ENCODE measurements at regions not wholly inside any gene's neighbourhood (a gene's known extent, or its start where the extent isn't known, plus 50 kb on each side); places are given as distances from the start of the nearest gene placed in this dataset.

DNA sequence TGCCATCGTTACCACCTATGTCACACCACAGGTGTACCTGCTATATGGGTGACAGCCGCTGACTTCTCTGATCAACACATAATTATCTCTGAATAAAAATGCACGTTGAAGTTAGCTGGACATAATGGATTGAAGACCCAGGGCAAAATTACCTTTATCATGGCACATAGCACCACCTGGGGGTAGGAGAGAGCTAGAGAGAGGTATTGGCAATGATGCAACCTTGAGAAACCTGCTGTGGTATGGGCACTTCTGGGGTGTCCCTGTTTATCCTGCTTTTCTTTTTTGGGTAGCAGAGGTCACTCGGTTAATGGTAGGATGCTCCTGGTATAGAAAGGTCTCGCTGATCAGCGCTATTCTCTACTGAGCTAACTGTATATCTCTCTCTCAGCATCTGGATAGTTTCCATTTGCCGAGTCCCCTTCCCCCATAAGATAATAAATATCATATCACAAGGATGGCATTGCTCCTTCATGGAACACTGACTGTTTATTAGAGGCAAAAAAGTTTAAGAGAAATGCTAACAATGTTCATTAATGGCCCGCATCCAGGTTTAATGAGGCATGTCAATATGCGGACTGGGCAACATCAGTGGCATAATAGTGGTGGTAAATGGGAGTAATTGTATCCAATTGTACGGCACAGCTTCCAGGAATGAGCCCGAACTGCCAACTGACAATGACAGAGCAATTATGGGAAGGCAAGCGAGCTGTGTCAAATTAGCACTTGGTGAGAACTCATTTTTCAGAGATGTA, 323.1 kb downstream of the TFEC start:
- TF ChIP-seq, protein P1, sequence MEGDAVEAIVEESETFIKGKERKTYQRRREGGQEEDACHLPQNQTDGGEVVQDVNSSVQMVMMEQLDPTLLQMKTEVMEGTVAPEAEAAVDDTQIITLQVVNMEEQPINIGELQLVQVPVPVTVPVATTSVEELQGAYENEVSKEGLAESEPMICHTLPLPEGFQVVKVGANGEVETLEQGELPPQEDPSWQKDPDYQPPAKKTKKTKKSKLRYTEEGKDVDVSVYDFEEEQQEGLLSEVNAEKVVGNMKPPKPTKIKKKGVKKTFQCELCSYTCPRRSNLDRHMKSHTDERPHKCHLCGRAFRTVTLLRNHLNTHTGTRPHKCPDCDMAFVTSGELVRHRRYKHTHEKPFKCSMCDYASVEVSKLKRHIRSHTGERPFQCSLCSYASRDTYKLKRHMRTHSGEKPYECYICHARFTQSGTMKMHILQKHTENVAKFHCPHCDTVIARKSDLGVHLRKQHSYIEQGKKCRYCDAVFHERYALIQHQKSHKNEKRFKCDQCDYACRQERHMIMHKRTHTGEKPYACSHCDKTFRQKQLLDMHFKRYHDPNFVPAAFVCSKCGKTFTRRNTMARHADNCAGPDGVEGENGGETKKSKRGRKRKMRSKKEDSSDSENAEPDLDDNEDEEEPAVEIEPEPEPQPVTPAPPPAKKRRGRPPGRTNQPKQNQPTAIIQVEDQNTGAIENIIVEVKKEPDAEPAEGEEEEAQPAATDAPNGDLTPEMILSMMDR (IDR thresholded peaks at IDR 0.05; ENCODE audit: borderline replicate concordance, control extremely low read depth, extremely low read depth, insufficient read depth, missing control alignments): peak; percentile 17
- no peak for DNase-seq (ENCODE audit: low spot score)
- in situ Hi-C loops (cut with MboI; ENCODE audit: low sequenced_read_pairs, unreplicated experiment): no loop called here

DNA sequence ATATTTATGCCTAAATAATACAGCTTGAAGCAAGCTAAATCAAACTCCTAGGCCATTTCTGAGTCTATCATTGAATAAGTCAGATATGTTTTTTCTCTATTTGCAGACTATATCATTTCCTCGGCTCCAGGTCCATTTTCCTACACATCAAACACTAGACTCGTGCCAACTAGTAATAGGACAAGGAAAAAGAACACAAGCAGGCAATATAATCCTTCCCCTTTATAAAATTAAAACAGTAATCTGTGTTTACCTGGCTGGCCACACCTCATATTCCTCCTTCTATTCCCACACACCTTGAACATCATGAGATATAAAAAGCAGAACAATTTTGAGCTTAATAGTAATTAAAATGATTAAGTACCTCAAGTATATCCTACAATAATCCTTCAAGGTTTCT, 325.7 kb downstream of the TFEC start:
- TF ChIP-seq, protein P1 (IDR thresholded peaks at IDR 0.05; ENCODE audit: borderline replicate concordance, control extremely low read depth, extremely low read depth, insufficient read depth, missing control alignments): no peak
- no peak for DNase-seq (ENCODE audit: low spot score)
- in situ Hi-C loops (cut with MboI; ENCODE audit: low sequenced_read_pairs, unreplicated experiment): no loop called here

GRCh38 chr7:115701141-115701540, 329.4 kb downstream of the TFEC start:
- in situ Hi-C loops (cut with MboI; ENCODE audit: low sequenced_read_pairs, unreplicated experiment): no loop called here
- TF ChIP-seq, protein P1 (IDR thresholded peaks at IDR 0.05; ENCODE audit: borderline replicate concordance, control extremely low read depth, extremely low read depth, insufficient read depth, missing control alignments): no peak

DNA sequence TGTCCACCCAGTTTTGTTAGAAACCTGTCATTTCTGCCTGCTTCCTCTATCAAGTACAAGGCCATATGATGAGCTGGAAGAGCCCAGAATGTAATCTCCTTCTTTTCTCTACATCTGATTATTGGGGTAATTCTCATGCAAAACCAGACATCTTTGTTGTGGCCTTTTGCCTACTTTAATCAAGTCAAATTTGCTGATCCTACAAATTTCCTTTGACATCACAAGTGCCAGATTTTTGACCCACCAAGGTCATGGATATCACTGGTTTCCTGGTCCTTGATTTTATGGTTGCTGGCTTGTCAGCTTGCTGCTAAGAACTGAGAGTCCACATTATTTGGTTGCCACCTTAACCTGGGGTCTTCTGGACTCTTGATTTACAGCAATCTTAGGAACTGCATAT, 336.1 kb downstream of the TFEC start:
- in situ Hi-C loops (cut with MboI; ENCODE audit: low sequenced_read_pairs, unreplicated experiment): no loop called here
- no peak for DNase-seq (ENCODE audit: low spot score)
- TF ChIP-seq, protein P1 (IDR thresholded peaks at IDR 0.05; ENCODE audit: borderline replicate concordance, control extremely low read depth, extremely low read depth, insufficient read depth, missing control alignments): no peak

More at GRCh38 chr7:115701141-115701540, 329.4 kb downstream of the TFEC start:
- no peak for DNase-seq (ENCODE audit: low spot score)

GRCh38 chr7:115693779-115694178, 336.8 kb downstream of the TFEC start:
- in situ Hi-C loops (cut with MboI; ENCODE audit: low sequenced_read_pairs, unreplicated experiment): no loop called here
- TF ChIP-seq, protein P1 (IDR thresholded peaks at IDR 0.05; ENCODE audit: borderline replicate concordance, control extremely low read depth, extremely low read depth, insufficient read depth, missing control alignments): no peak
- no peak for DNase-seq (ENCODE audit: low spot score)

DNA sequence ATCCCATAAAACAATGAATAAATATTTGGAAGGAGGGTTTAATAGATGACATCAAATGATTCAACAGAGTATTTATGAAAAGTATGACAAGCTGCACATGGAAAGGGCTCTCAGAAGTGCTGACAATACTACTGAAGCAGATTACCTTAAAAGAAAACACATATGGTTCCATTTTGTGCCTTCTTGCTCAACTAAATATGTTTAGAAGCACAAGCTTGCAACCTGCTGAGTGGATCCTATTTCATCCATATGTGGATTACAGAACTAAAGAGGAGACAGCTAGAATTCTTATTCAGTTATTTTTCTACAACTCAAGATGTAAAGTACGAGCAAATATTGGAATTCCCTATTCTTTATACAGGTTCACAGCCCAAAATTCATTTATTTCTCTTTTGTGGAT, 340.6 kb downstream of the TFEC start:
- in situ Hi-C loops (cut with MboI; ENCODE audit: low sequenced_read_pairs, unreplicated experiment): no loop called here
- TF ChIP-seq, protein P1 (IDR thresholded peaks at IDR 0.05; ENCODE audit: borderline replicate concordance, control extremely low read depth, extremely low read depth, insufficient read depth, missing control alignments): no peak
- DNase-seq (ENCODE audit: low spot score): no peak

Measured in GM13976 (cell line).